Ascending aorta (tissue), 2 donors: ENCODE measurements at regions not wholly inside any gene's neighbourhood (a gene's known extent, or its start where the extent isn't known, plus 50 kb on each side); places are given as distances from the start of the nearest gene placed in this dataset.

ENCODE experiments used
- DNase-seq, 2 donors: peaks; one replicate each; pipeline ENCODE4 v3.0.0-alpha.2; 2019; ENCODE audit warnings: low spot score in 2 of 2
- H3K27ac ChIP-seq, 2 donors: fragments of 200-600 bp; sonication (generic); one replicate each; pipeline ENCODE4 v1.5.1; 2016 to 2017; ENCODE audit warnings: mild to moderate bottlenecking in 1 of 2
- H3K27me3 ChIP-seq: fragments of 200-600 bp; sonication (generic); one replicate; pipeline ENCODE4 v1.5.1; 2017
- H3K36me3 ChIP-seq, 2 donors: fragments of 200-600 bp; sonication (generic); one replicate each; pipeline ENCODE4 v1.5.1; 2016
- H3K4me1 ChIP-seq, 2 donors: fragments of 200-600 bp; sonication (generic); one replicate each; pipeline ENCODE4 v1.5.1; 2016 to 2017; ENCODE audit warnings: mild to moderate bottlenecking in 1 of 2
- H3K4me3 ChIP-seq, 2 donors: fragments of 200-600 bp; sonication (generic); one replicate each; pipeline ENCODE4 v1.5.1; 2016 to 2017; ENCODE audit warnings: mild to moderate bottlenecking in 1 of 2
- H3K9me3 ChIP-seq, 2 donors: fragments of 200-600 bp; sonication (generic); one replicate each; pipeline ENCODE4 v1.5.1; 2016
- CTCF ChIP-seq, 3 experiments: fragments of 200-600 bp in 2 of 3; fragments of 450-650 bp in 1 of 3; sonication (generic) in 2 of 3; IDR thresholded peaks; one replicate each; pipeline ENCODE4 v1.5.1; 2016 to 2019; ENCODE audit warnings: antibody characterized with exemption in 3 of 3, mild to moderate bottlenecking in 1 of 3, moderate library complexity in 1 of 3
- intact Hi-C: fragments of 100-400 bp; cut with DNase I; formaldehyde crosslinking; loops from one replicate; pipeline ENCODE4 v1.15.1; 2023

GRCh38 chr13:61187471-61187870 is 228.2 kb downstream of the PCDH20 start:
- no peak overlapping the region for H3K27ac ChIP-seq
- no peaks in the 10 kb centered on the region for H3K9me3 ChIP-seq
- no peak for TF ChIP-seq CTCF (IDR thresholded peaks at IDR 0.05)
- no peaks in the 10 kb centered on the region for H3K27me3 ChIP-seq
- intact Hi-C loops, result no loop called here
- DNase-seq, result no peak
- H3K4me3 ChIP-seq, result no peak overlapping the region
- H3K36me3 ChIP-seq, result no peaks in the 10 kb centered on the region
- H3K4me1 ChIP-seq, result no peaks in the 10 kb centered on the region

GRCh38 chr13:61183670-61184069 is 232.0 kb downstream of the PCDH20 start:
- Histone ChIP-seq H3K27ac (no peak overlapping the region), H3K36me3 (no peaks in the 10 kb centered on the region), H3K4me3 (no peak overlapping the region), H3K4me1 (no peaks in the 10 kb centered on the region), H3K9me3 (no peaks in the 10 kb centered on the region), H3K27me3 (no peaks in the 10 kb centered on the region)
- intact Hi-C loops, result no loop called here
- TF ChIP-seq CTCF (IDR thresholded peaks at IDR 0.05), result no peak
- DNase-seq, result no peak

GRCh38 chr13:61180234-61180633 is 235.4 kb downstream of the PCDH20 start:
- intact Hi-C loops, result no loop called here
- Histone ChIP-seq H3K9me3 (peaks cover 0 to 4% of the 10 kb centered on the region in 2 donors), H3K36me3 (no peaks in the 10 kb centered on the region), H3K27ac (peak overlapping the region in 1 of 2 donors; percentile 12), H3K4me3 (no peak overlapping the region), H3K27me3 (no peaks in the 10 kb centered on the region), H3K4me1 (no peaks in the 10 kb centered on the region)
- TF ChIP-seq CTCF (IDR thresholded peaks at IDR 0.05), result no peak
- DNase-seq, result no peak

- H3K27ac ChIP-seq, result peak overlapping the region; percentile 12 to 54
- no peaks in the 10 kb centered on the region for H3K27me3 ChIP-seq
- H3K4me1 ChIP-seq, result no peaks in the 10 kb centered on the region
- no peak for DNase-seq
- H3K36me3 ChIP-seq, result no peaks in the 10 kb centered on the region
- no peak for TF ChIP-seq CTCF (IDR thresholded peaks at IDR 0.05)
- intact Hi-C loops, result no loop called here
- H3K9me3 ChIP-seq, result peaks cover 0 to 4% of the 10 kb centered on the region in 2 donors
- no peak overlapping the region for H3K4me3 ChIP-seq
Observed at GRCh38 chr13:61179741-61180140, 235.9 kb downstream of the PCDH20 start.

GRCh38 chr13:61170856-61171255 is 244.8 kb downstream of the PCDH20 start:
- TF ChIP-seq CTCF (IDR thresholded peaks at IDR 0.05), result no peak
- Histone ChIP-seq H3K36me3 (no peaks in the 10 kb centered on the region), H3K27me3 (no peaks in the 10 kb centered on the region), H3K4me3 (no peak overlapping the region), H3K4me1 (no peaks in the 10 kb centered on the region), H3K9me3 (peaks cover 0 to 4% of the 10 kb centered on the region in 2 donors), H3K27ac (no peak overlapping the region)
- intact Hi-C loops, result no loop called here
- no peak for DNase-seq

- no peak for TF ChIP-seq CTCF (IDR thresholded peaks at IDR 0.05)
- intact Hi-C loops, result loop anchor here (10.0 kb wide), 3 partner anchors 252 to 998 kb away; partner anchors contain the start of genes DIAPH3 and PCDH20
- peak overlapping the region; percentile 68 to 69 for H3K27ac ChIP-seq
Observed at GRCh38 chr13:61162636-61163035, 253.0 kb downstream of the PCDH20 start.

More at GRCh38 chr13:61162636-61163035, 253.0 kb downstream of the PCDH20 start:
- no peaks in the 10 kb centered on the region for H3K9me3 ChIP-seq
- peaks cover 0 to 14% of the 10 kb centered on the region in 2 donors for H3K4me1 ChIP-seq
- DNase-seq, result no peak
- no peaks in the 10 kb centered on the region for H3K27me3 ChIP-seq
- H3K36me3 ChIP-seq, result no peaks in the 10 kb centered on the region
- H3K4me3 ChIP-seq, result no peak overlapping the region
